HCT116 (cell line): ENCODE measurements at regions not wholly inside any gene's neighbourhood (a gene's known extent, or its start where the extent isn't known, plus 50 kb on each side); places are given as distances from the start of the nearest gene placed in this dataset.

ENCODE experiments used
- ATAC-seq: fragments of 200-7000 bp; cut with Tn5 transposase; 2 replicates; pipeline ENCODE4 v1.9.1; 2020; ENCODE audit warnings: mild to moderate bottlenecking, moderate library complexity
- BruUV-seq: library from RNA; stranded (reverse); fragments of 400-500 nt; replicated peaks from 2 replicates; lab custom pipeline; 2021; lab: Mats Ljungman, UMichigan
- CTCF ChIA-PET: fragments of 300-600 bp; sonication (Branson Sonifier 250); formaldehyde crosslinking; loops from one replicate; lab custom pipeline; 2021; ENCODE audit warnings: antibody characterized with exemption; lab: Charles Lee
- POLR2A ChIA-PET: fragments of 300-600, 350-600 bp; sonication (Branson Sonifier 250); formaldehyde crosslinking; loops from one replicate; lab custom pipeline; 2021; ENCODE audit warnings: antibody characterized with exemption; lab: Charles Lee
- RAD21 ChIA-PET, 2 experiments: fragments of 300-600 bp; sonication (Branson Sonifier 250); formaldehyde crosslinking; loops; one replicate each; lab custom pipeline; 2023; ENCODE audit warnings: low total read pairs in 2 of 2; ENCODE audit not compliant: uncharacterized antibody in 2 of 2, unreplicated experiment in 2 of 2, low non-redundant PET in 1 of 2; lab: Charles Lee
- DNase-seq: peaks from one replicate; pipeline ENCODE4 v3.0.0-alpha.2; 2010; ENCODE audit warnings: low read depth, low spot score
- H2AFZ ChIP-seq: fragments of 200-600 bp; shearing (Covaris generic), sonication (generic); 2 replicates; pipeline ENCODE4 v1.6.1; 2017; ENCODE audit warnings: low read depth, mixed run types, mixed read lengths, antibody characterized with exemption, low read length; ENCODE audit not compliant: poor library complexity, severe bottlenecking
- H3K27ac ChIP-seq: 2 replicates; pipeline ENCODE4 v1.5.1; 2012; ENCODE audit warnings: low read depth, low read length
- H3K27me3 ChIP-seq: fragments of 200-600 bp; sonication (generic); 2 replicates; pipeline ENCODE4 v1.6.1; 2016; ENCODE audit warnings: mixed run types, low read length, mixed read lengths; ENCODE audit not compliant: insufficient read depth
- H3K36me3 ChIP-seq, 2 experiments: fragments of 200-500 bp in 1 of 2; fragments of 200-600 bp in 1 of 2; sonication (Bioruptor generic) in 1 of 2; sonication (generic) in 1 of 2; 2 replicates each; pipeline versions ENCODE4 v1.5.1 to v1.6.1; 2014 to 2016; ENCODE audit warnings: low read length in 2 of 2, inconsistent platforms in 1 of 2, mixed read lengths in 1 of 2, mixed run types in 1 of 2; ENCODE audit not compliant: insufficient read depth in 2 of 2, control insufficient read depth in 1 of 2
- H3K4me1 ChIP-seq, 2 experiments: fragments of 200-600 bp in 1 of 2; sonication (generic) in 1 of 2; 2 replicates each; pipeline versions ENCODE4 v1.5.1 to v1.6.1; 2012 to 2017; ENCODE audit warnings: low read length in 2 of 2, inconsistent platforms in 1 of 2, mild to moderate bottlenecking in 1 of 2, mixed read lengths in 1 of 2, mixed run types in 1 of 2, moderate library complexity in 1 of 2; ENCODE audit not compliant: insufficient read depth in 2 of 2, control insufficient read depth in 1 of 2
- H3K4me2 ChIP-seq: fragments of 200-600 bp; sonication (generic); 2 replicates; pipeline ENCODE4 v1.6.1; 2017; ENCODE audit warnings: mixed run types, low read length, mixed read lengths
- H3K4me3 ChIP-seq, 2 experiments: fragments of 200-600 bp in 1 of 2; sonication (generic) in 1 of 2; replicated peaks in 1 of 2; 2 replicates each; pipeline ENCODE4 v1.5.1; 2011 to 2016; ENCODE audit warnings: low read length in 2 of 2, control low read depth in 1 of 2, low read depth in 1 of 2, mild to moderate bottlenecking in 1 of 2, mixed read lengths in 1 of 2, mixed run types in 1 of 2
- H3K79me2 ChIP-seq: fragments of 200-600 bp; sonication (generic); 2 replicates; pipeline ENCODE4 v1.6.1; 2017; ENCODE audit warnings: mild to moderate bottlenecking, mixed run types, low read length, moderate library complexity, mixed read lengths; ENCODE audit not compliant: insufficient read depth
- H3K9ac ChIP-seq: fragments of 200-600 bp; sonication (generic); 2 replicates; pipeline ENCODE4 v1.6.1; 2016; ENCODE audit warnings: low read length, mixed read lengths
- H3K9me2 ChIP-seq: fragments of 200-600 bp; sonication (generic), shearing (Covaris generic); 2 replicates; pipeline ENCODE4 v1.6.1; 2017; ENCODE audit warnings: mixed run types, mild to moderate bottlenecking, moderate library complexity; ENCODE audit not compliant: insufficient read depth
- H3K9me3 ChIP-seq, 2 experiments: fragments of 200-500 bp in 1 of 2; fragments of 200-600 bp in 1 of 2; sonication (Bioruptor generic) in 1 of 2; sonication (generic) in 1 of 2; 2 replicates each; pipeline ENCODE4 v1.6.1; 2014 to 2017; ENCODE audit warnings: low read length in 2 of 2, mixed read lengths in 2 of 2, inconsistent platforms in 1 of 2, low read depth in 1 of 2, mild to moderate bottlenecking in 1 of 2, mixed run types in 1 of 2, moderate library complexity in 1 of 2; ENCODE audit not compliant: control insufficient read depth in 1 of 2, insufficient read depth in 1 of 2
- H4K20me1 ChIP-seq: fragments of 200-600 bp; sonication (generic), shearing (Covaris generic); 2 replicates; pipeline ENCODE4 v1.6.1; 2017; ENCODE audit warnings: mixed run types, mild to moderate bottlenecking, moderate library complexity; ENCODE audit not compliant: insufficient read depth
- ATF3 ChIP-seq: IDR thresholded peaks from 2 replicates; pipeline ENCODE4 v1.6.1; 2012
- CBX3 ChIP-seq: IDR thresholded peaks from 2 replicates; pipeline ENCODE4 v1.6.1; 2012; ENCODE audit warnings: low read depth
- CEBPB ChIP-seq: IDR thresholded peaks from 2 replicates; pipeline ENCODE4 v1.6.1; 2012; ENCODE audit warnings: low read depth
- EGR1 ChIP-seq: IDR thresholded peaks from 2 replicates; pipeline ENCODE4 v1.6.1; 2012; ENCODE audit warnings: low read depth
- EZH2phosphoT487 ChIP-seq: fragments of 200-600 bp; IDR thresholded peaks from 2 replicates; pipeline ENCODE4 v1.6.1; 2018; ENCODE audit warnings: antibody characterized with exemption, borderline replicate concordance
- JUND ChIP-seq: IDR thresholded peaks from 2 replicates; pipeline ENCODE4 v1.6.1; 2012
- POLR2A ChIP-seq: IDR thresholded peaks from 2 replicates; pipeline ENCODE4 v1.7.0; 2011; ENCODE audit warnings: borderline replicate concordance; ENCODE audit not compliant: insufficient read depth, insufficient read length; ENCODE audit errors: extremely low read depth
- REST ChIP-seq: IDR thresholded peaks from 2 replicates; pipeline ENCODE4 v1.6.1; 2012; ENCODE audit warnings: low read depth
- SP1 ChIP-seq: IDR thresholded peaks from 2 replicates; pipeline ENCODE4 v1.6.1; 2012; ENCODE audit warnings: low read depth
- SRF ChIP-seq: IDR thresholded peaks from 2 replicates; pipeline ENCODE4 v1.6.1; 2012; ENCODE audit warnings: low read depth
- TCF7L2 ChIP-seq: IDR thresholded peaks from 2 replicates; pipeline ENCODE4 v1.7.0; 2011; ENCODE audit warnings: borderline replicate concordance, inconsistent platforms; ENCODE audit not compliant: insufficient read depth, insufficient read length; ENCODE audit errors: extremely low read depth
- ZBTB33 ChIP-seq: IDR thresholded peaks from 2 replicates; pipeline ENCODE4 v1.6.1; 2011; ENCODE audit warnings: mild to moderate bottlenecking, low read length, moderate library complexity; ENCODE audit not compliant: insufficient replicate concordance; ENCODE audit errors: extremely low read depth
- ZFX ChIP-seq: fragments of 450-650 bp; IDR thresholded peaks from 2 replicates; pipeline ENCODE4 v1.6.1; 2017
- intact Hi-C: fragments of 100-400 bp; cut with micrococcal nuclease; formaldehyde crosslinking; loops from 2 replicates; pipeline ENCODE4 v1.10.0; 2022
- TF ChIP-seq, protein P1 (sequence below): IDR thresholded peaks from 2 replicates; pipeline ENCODE4 v1.6.1; 2012

DNA sequence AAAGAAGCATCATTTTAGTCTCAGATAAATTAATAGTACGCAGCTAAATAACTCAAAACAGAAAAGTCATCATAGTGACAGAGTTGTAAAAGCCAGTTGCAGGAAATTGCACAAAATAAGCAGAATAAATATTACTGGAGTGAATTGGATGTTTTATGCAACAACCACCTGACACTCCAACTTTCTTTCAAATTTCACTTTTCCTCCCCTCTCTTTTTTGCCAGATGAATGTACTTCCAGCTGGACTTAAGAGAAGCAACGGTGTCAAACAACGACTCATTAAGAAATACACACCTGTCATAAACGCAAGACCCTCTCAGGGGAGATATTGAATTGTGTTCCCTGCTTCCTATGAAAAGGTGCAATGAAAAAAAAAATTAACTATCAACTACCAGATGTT, 120.2 kb upstream of the HCCS start:
- no TSS peak for BruUV-seq
- no peak overlapping the region for H3K4me2 ChIP-seq
- H3K4me1 ChIP-seq = no peaks in the 10 kb centered on the region
- ATAC-seq (no peak), DNase-seq (no peak)
- ChIA-PET CTCF (no interaction called here), POLR2A (no interaction called here), RAD21 (no interaction called here)
- no peaks in the 10 kb centered on the region for H3K9me2 ChIP-seq
- H3K27ac ChIP-seq = no peak overlapping the region
- H3K36me3 ChIP-seq = no peaks in the 10 kb centered on the region
- no peak overlapping the region for H3K4me3 ChIP-seq
- H4K20me1 ChIP-seq = no peaks in the 10 kb centered on the region
- no peaks in the 10 kb centered on the region for H3K79me2 ChIP-seq
- intact Hi-C loops = no loop called here
- H3K27me3 ChIP-seq = no peaks in the 10 kb centered on the region
- no peak overlapping the region for H3K9ac ChIP-seq
- H2AFZ ChIP-seq = no peak overlapping the region
- no peak for TF ChIP-seq EGR1
- TF ChIP-seq CBX3 = no peak
- TF ChIP-seq TCF7L2 = no peak
- no peak for TF ChIP-seq SP1
- TF ChIP-seq CEBPB = no peak
- TF ChIP-seq REST = no peak
- no peak for TF ChIP-seq SRF
- TF ChIP-seq, protein P1, sequence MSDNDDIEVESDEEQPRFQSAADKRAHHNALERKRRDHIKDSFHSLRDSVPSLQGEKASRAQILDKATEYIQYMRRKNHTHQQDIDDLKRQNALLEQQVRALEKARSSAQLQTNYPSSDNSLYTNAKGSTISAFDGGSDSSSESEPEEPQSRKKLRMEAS = no peak
- no peak for TF ChIP-seq ATF3
- no peak for TF ChIP-seq JUND
- TF ChIP-seq EZH2phosphoT487 = no peak
- TF ChIP-seq ZFX = no peak
- no peak for TF ChIP-seq POLR2A
- no peak for TF ChIP-seq ZBTB33
- no peaks in the 10 kb centered on the region for H3K9me3 ChIP-seq
